CD4-positive, alpha-beta T cell (primary cell): ENCODE measurements at regions not wholly inside any gene's neighbourhood (a gene's known extent, or its start where the extent isn't known, plus 50 kb on each side); places are given as distances from the start of the nearest gene placed in this dataset.

Experiments
- ATAC-seq: fragments of 200-7000 bp; cut with Tn5 transposase; one replicate; pipeline ENCODE4 v1.10.0; 2022; ENCODE audit warnings: mild to moderate bottlenecking; ENCODE audit not compliant: poor library complexity
- CTCF ChIA-PET: fragments of 350-600 bp; sonication (Branson Sonifier 250); formaldehyde crosslinking; loops from one replicate; lab custom pipeline; 2021; ENCODE audit warnings: antibody characterized with exemption, inconsistent platforms; lab: Charles Lee
- POLR2A ChIA-PET: fragments of 350-600 bp; sonication (Branson Sonifier 250); formaldehyde crosslinking; loops from one replicate; lab custom pipeline; 2021; ENCODE audit warnings: antibody characterized with exemption, inconsistent platforms; lab: Charles Lee
- DNase-seq, 14 experiments: peaks; one replicate each; pipeline ENCODE4 v3.0.0-alpha.2; 2013 to 2020; ENCODE audit warnings: mixed read lengths in 2 of 14
- H3K27ac ChIP-seq, 2 donors: one replicate each; pipeline versions ENCODE4 v1.5.1 to v1.7.0; 2013; ENCODE audit warnings: low read length in 2 of 2, low read depth in 1 of 2, mild to moderate bottlenecking in 1 of 2
- H3K27me3 ChIP-seq, 2 experiments: 1 replicate in 1 of 2; 2 replicates in 1 of 2; pipeline versions ENCODE4 v1.6.1 to v1.7.0; 2013; ENCODE audit warnings: low read length in 2 of 2, control low read depth in 1 of 2, mild to moderate bottlenecking in 1 of 2, moderate library complexity in 1 of 2; ENCODE audit not compliant: insufficient read depth in 2 of 2, control insufficient read depth in 1 of 2
- H3K36me3 ChIP-seq: one replicate; pipeline ENCODE4 v1.6.1; 2013; ENCODE audit warnings: low read length, control low read depth; ENCODE audit not compliant: insufficient read depth
- H3K4me1 ChIP-seq: one replicate; pipeline ENCODE4 v1.6.1; 2013; ENCODE audit warnings: low read length, control low read depth; ENCODE audit not compliant: insufficient read depth
- H3K4me3 ChIP-seq: one replicate; pipeline ENCODE4 v1.5.1; 2013; ENCODE audit warnings: mild to moderate bottlenecking, low read length, moderate library complexity
- H3K9me3 ChIP-seq, 2 experiments: 1 replicate in 1 of 2; 2 replicates in 1 of 2; pipeline versions ENCODE4 v1.6.1 to v1.7.0; 2013; ENCODE audit warnings: low read length in 2 of 2, mild to moderate bottlenecking in 2 of 2, control low read depth in 1 of 2, moderate library complexity in 1 of 2; ENCODE audit not compliant: control insufficient read depth in 1 of 2, insufficient read depth in 1 of 2
- H3K27ac Mint-ChIP-seq: one replicate; pipeline ENCODE4 v1.8.0; 2020; ENCODE audit warnings: mixed read lengths
- H3K27me3 Mint-ChIP-seq: one replicate; pipeline ENCODE4 v1.8.0; 2021; ENCODE audit warnings: mixed read lengths
- H3K36me3 Mint-ChIP-seq: one replicate; pipeline ENCODE4 v1.8.0; 2021; ENCODE audit warnings: low read depth, mixed read lengths
- H3K4me1 Mint-ChIP-seq: one replicate; pipeline ENCODE4 v1.8.0; 2021; ENCODE audit warnings: low read depth, mixed read lengths
- H3K4me3 Mint-ChIP-seq: one replicate; pipeline ENCODE4 v1.8.0; 2020; ENCODE audit warnings: mild to moderate bottlenecking, mixed read lengths
- H3K9me3 Mint-ChIP-seq: one replicate; pipeline ENCODE4 v1.8.0; 2020; ENCODE audit warnings: mixed read lengths
- CTCF ChIP-seq: fragments of 200-600 bp; IDR thresholded peaks from one replicate; pipeline ENCODE4 v1.8.0; 2022; ENCODE audit warnings: antibody characterized with exemption, mild to moderate bottlenecking
- intact Hi-C, 2 experiments: fragments of 100-400 bp; cut with DNase I in 1 of 2; cut with micrococcal nuclease in 1 of 2; formaldehyde crosslinking; loops; one replicate each; pipeline versions ENCODE4 v1.15.1 to v1.9.0; 2023 to 2025; cut with DNase I, micrococcal nuclease

GRCh38 chr7:17500736-17501135 is 202.3 kb downstream of the AHR start:
- no peak for ATAC-seq
- H3K27ac ChIP-seq: no peak overlapping the region
- intact Hi-C loops: no loop called here
- no peaks in the 10 kb centered on the region for H3K36me3 Mint-ChIP-seq
- CTCF ChIA-PET: no interaction called here
- no peak overlapping the region for H3K4me3 ChIP-seq
- no peaks in the 10 kb centered on the region for H3K9me3 ChIP-seq
- no peaks in the 10 kb centered on the region for H3K27me3 ChIP-seq
- H3K36me3 ChIP-seq: no peaks in the 10 kb centered on the region
- no peaks in the 10 kb centered on the region for H3K27me3 Mint-ChIP-seq
- DNase-seq: no peak
- H3K4me3 Mint-ChIP-seq: no peak overlapping the region
- no peaks in the 10 kb centered on the region for H3K9me3 Mint-ChIP-seq
- H3K4me1 Mint-ChIP-seq: no peaks in the 10 kb centered on the region
- no peaks in the 10 kb centered on the region for H3K4me1 ChIP-seq
- POLR2A ChIA-PET: no interaction called here
- TF ChIP-seq CTCF: no peak
- H3K27ac Mint-ChIP-seq: no peak overlapping the region

- H3K4me1 Mint-ChIP-seq: no peaks in the 10 kb centered on the region
- Histone ChIP-seq H3K4me3 (no peak overlapping the region), H3K27ac (no peak overlapping the region), H3K4me1 (no peaks in the 10 kb centered on the region), H3K9me3 (no peaks in the 10 kb centered on the region), H3K36me3 (no peaks in the 10 kb centered on the region), H3K27me3 (no peaks in the 10 kb centered on the region)
- DNase-seq: no peak
- intact Hi-C loops: no loop called here
- H3K36me3 Mint-ChIP-seq: no peaks in the 10 kb centered on the region
- ATAC-seq: no peak
- TF ChIP-seq CTCF: no peak
- ChIA-PET POLR2A (no interaction called here), CTCF (no interaction called here)
- no peaks in the 10 kb centered on the region for H3K27me3 Mint-ChIP-seq
- no peaks in the 10 kb centered on the region for H3K9me3 Mint-ChIP-seq
- H3K27ac Mint-ChIP-seq: no peak overlapping the region
- H3K4me3 Mint-ChIP-seq: no peak overlapping the region
Observed at GRCh38 chr7:17501441-17502212, 203.2 kb downstream of the AHR start.

- TF ChIP-seq CTCF: no peak
- H3K4me1 Mint-ChIP-seq: no peaks in the 10 kb centered on the region
- intact Hi-C loops: no loop called here
- H3K27ac Mint-ChIP-seq: no peak overlapping the region
- Histone ChIP-seq H3K36me3 (no peaks in the 10 kb centered on the region), H3K4me3 (no peak overlapping the region), H3K27ac (no peak overlapping the region), H3K4me1 (no peaks in the 10 kb centered on the region), H3K27me3 (no peaks in the 10 kb centered on the region), H3K9me3 (no peaks in the 10 kb centered on the region)
- no peaks in the 10 kb centered on the region for H3K9me3 Mint-ChIP-seq
- no peaks in the 10 kb centered on the region for H3K27me3 Mint-ChIP-seq
- H3K4me3 Mint-ChIP-seq: no peak overlapping the region
- CTCF ChIA-PET: no interaction called here
- DNase-seq: no peak
- POLR2A ChIA-PET: no interaction called here
- no peak for ATAC-seq
- H3K36me3 Mint-ChIP-seq: no peaks in the 10 kb centered on the region
Observed at GRCh38 chr7:17502213-17503060, 204.0 kb downstream of the AHR start.
